ENCODE measurements at regions not wholly inside any gene's neighbourhood (a gene's known extent, or its start where the extent isn't known, plus 50 kb on each side); places are given as distances from the start of the nearest gene placed in this dataset.

DNA sequence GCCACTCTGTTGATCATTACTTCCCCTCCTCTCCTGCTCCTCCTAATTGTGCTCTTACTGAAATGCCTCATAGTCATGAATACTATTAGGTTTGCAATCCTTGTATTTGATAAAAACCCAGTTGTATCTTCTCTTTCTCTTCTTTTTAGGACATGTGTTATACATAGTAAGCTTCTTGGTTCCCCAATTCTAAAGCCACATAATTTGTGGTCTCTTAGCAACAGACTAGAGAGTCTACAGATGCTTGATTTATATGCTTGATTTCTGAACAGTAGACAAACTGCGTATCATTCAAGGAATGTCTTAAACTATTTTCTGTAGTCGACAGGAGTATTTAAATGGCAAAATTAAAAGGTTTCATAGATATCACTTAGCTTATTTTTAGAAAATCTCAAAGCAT, 1598.9 kb downstream of the PLA2G4A start:
- Histone ChIP-seq H3K27ac (ENCODE audit: poor library complexity, severe bottlenecking) (no peak overlapping the region), H3K4me3 (ENCODE audit: severe bottlenecking) (no peak overlapping the region), H3K9me3 (ENCODE audit: severe bottlenecking) (no peaks in the 10 kb centered on the region), H3K4me1 (ENCODE audit: insufficient read depth, poor library complexity, severe bottlenecking) (peaks cover 14% of the 10 kb centered on the region), H3K36me3 (ENCODE audit: low read depth) (no peaks in the 10 kb centered on the region), H3K27me3 (ENCODE audit: insufficient read depth, poor library complexity, severe bottlenecking) (no peaks in the 10 kb centered on the region)
- DNase-seq (ENCODE audit: low spot score): no peak
- TF ChIP-seq, protein P1, sequence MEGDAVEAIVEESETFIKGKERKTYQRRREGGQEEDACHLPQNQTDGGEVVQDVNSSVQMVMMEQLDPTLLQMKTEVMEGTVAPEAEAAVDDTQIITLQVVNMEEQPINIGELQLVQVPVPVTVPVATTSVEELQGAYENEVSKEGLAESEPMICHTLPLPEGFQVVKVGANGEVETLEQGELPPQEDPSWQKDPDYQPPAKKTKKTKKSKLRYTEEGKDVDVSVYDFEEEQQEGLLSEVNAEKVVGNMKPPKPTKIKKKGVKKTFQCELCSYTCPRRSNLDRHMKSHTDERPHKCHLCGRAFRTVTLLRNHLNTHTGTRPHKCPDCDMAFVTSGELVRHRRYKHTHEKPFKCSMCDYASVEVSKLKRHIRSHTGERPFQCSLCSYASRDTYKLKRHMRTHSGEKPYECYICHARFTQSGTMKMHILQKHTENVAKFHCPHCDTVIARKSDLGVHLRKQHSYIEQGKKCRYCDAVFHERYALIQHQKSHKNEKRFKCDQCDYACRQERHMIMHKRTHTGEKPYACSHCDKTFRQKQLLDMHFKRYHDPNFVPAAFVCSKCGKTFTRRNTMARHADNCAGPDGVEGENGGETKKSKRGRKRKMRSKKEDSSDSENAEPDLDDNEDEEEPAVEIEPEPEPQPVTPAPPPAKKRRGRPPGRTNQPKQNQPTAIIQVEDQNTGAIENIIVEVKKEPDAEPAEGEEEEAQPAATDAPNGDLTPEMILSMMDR (IDR thresholded peaks at IDR 0.05; ENCODE audit: poor library complexity, severe bottlenecking): no peak
- ATAC-seq (ENCODE audit: low read depth): no peak

DNA sequence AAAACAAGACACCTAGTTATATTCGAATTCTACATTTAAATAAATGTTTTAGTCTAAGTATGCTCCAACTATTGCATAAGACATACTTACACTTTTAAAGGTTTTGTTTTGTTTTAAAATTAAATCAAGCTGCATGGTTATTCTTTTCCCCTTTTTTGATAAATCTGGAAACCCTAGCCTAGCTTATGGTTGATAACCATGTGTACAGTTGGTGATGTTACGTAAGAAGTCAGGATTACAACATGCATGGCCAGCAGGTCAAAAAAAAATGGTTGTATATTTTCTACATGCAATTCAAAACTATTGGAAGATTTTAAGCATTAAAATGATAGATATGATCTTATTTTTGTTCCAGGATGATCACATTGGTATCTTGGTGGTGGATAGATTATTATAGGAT, 1600.6 kb downstream of the PLA2G4A start:
- Histone ChIP-seq H3K27me3 (ENCODE audit: insufficient read depth, poor library complexity, severe bottlenecking) (no peaks in the 10 kb centered on the region), H3K4me3 (ENCODE audit: severe bottlenecking) (no peak overlapping the region), H3K4me1 (ENCODE audit: insufficient read depth, poor library complexity, severe bottlenecking) (peaks cover 14% of the 10 kb centered on the region), H3K9me3 (ENCODE audit: severe bottlenecking) (no peaks in the 10 kb centered on the region), H3K36me3 (ENCODE audit: low read depth) (no peaks in the 10 kb centered on the region), H3K27ac (ENCODE audit: poor library complexity, severe bottlenecking) (no peak overlapping the region)
- ATAC-seq (ENCODE audit: low read depth) (no peak), DNase-seq (ENCODE audit: low spot score) (no peak)
- TF ChIP-seq, protein P1 (IDR thresholded peaks at IDR 0.05; ENCODE audit: poor library complexity, severe bottlenecking): no peak

DNA sequence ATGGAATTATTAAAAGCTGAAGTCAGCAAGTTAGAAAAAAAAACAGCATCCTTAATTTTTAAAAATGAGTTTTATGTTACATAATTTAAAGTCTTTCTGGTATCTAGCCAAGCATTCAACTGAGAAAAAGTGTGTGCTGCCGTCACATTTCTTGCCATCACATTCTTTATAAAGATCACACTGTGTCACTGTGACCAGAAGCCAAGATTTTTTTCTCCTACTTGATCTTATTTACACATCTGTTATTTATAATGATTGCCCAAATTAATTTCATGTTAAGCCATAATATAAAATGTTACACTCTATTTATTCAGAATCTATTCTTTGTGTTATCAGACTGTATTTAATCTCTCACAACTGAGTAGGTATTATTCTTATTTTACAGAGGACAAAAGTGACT, 1603.7 kb downstream of the PLA2G4A start:
- H3K27ac ChIP-seq (ENCODE audit: poor library complexity, severe bottlenecking): no peak overlapping the region

DNA sequence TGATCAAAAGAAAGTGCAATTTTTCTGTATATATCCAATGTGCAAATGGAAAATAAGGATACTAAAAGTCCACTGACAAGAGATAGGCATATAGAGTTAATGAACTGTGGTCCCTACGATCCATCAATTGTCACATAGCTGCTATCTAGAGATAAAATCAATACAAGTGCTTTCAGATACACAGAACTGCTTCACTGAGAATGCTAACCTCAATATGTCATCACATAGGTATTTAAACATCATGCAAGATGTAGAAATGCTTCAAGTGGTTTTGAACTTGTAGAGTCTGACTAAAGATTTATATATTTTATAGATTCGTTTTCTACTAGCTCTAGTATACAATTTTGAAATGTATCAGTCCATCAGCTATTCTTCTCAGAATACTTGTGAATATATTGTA, 1604.7 kb downstream of the PLA2G4A start:
- H3K4me3 ChIP-seq (ENCODE audit: severe bottlenecking): no peak overlapping the region
- H3K36me3 ChIP-seq (ENCODE audit: low read depth): no peaks in the 10 kb centered on the region
- ATAC-seq (ENCODE audit: low read depth): peak; percentile 42; the same call in 2 of the 3 replicates
- no peak overlapping the region for H3K27ac ChIP-seq (ENCODE audit: poor library complexity, severe bottlenecking)
- DNase-seq (ENCODE audit: low spot score): no peak
- no peaks in the 10 kb centered on the region for H3K27me3 ChIP-seq (ENCODE audit: insufficient read depth, poor library complexity, severe bottlenecking)
- no peaks in the 10 kb centered on the region for H3K4me1 ChIP-seq (ENCODE audit: insufficient read depth, poor library complexity, severe bottlenecking)
- H3K9me3 ChIP-seq (ENCODE audit: severe bottlenecking): no peaks in the 10 kb centered on the region
- TF ChIP-seq, protein P1 (IDR thresholded peaks at IDR 0.05; ENCODE audit: poor library complexity, severe bottlenecking): no peak

More for the DNA sequence above, 1603.7 kb downstream of the PLA2G4A start:
- no peak overlapping the region for H3K4me3 ChIP-seq (ENCODE audit: severe bottlenecking)
- no peaks in the 10 kb centered on the region for H3K36me3 ChIP-seq (ENCODE audit: low read depth)
- no peaks in the 10 kb centered on the region for H3K9me3 ChIP-seq (ENCODE audit: severe bottlenecking)
- H3K4me1 ChIP-seq (ENCODE audit: insufficient read depth, poor library complexity, severe bottlenecking): no peaks in the 10 kb centered on the region
- TF ChIP-seq, protein P1 (IDR thresholded peaks at IDR 0.05; ENCODE audit: poor library complexity, severe bottlenecking): no peak
- DNase-seq (ENCODE audit: low spot score) (no peak), ATAC-seq (ENCODE audit: low read depth) (no peak)
- no peaks in the 10 kb centered on the region for H3K27me3 ChIP-seq (ENCODE audit: insufficient read depth, poor library complexity, severe bottlenecking)

DNA sequence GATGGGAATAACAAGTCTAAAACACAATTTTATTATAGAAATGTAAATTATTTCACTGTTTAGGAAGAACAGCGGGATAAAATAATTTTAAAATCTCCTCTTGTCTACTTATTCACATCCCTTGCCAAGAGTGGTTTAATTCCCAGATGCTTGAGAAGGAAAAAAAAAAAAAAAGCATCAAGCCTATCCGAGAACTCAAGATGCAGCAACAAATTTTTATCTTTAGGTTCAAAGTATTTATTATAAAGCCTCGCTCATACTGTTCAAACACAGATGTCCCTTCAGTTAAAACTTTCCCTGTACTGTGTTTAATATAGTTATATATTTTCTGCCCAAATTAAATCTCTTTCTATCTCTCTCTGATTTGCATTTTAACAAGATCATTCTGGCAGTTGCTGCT, 1615.8 kb downstream of the PLA2G4A start:
- Histone ChIP-seq H3K9me3 (ENCODE audit: severe bottlenecking) (no peaks in the 10 kb centered on the region), H3K27ac (ENCODE audit: poor library complexity, severe bottlenecking) (no peak overlapping the region), H3K36me3 (ENCODE audit: low read depth) (no peaks in the 10 kb centered on the region), H3K27me3 (ENCODE audit: insufficient read depth, poor library complexity, severe bottlenecking) (no peaks in the 10 kb centered on the region), H3K4me1 (ENCODE audit: insufficient read depth, poor library complexity, severe bottlenecking) (no peaks in the 10 kb centered on the region), H3K4me3 (ENCODE audit: severe bottlenecking) (no peak overlapping the region)
- TF ChIP-seq, protein P1 (IDR thresholded peaks at IDR 0.05; ENCODE audit: poor library complexity, severe bottlenecking): no peak
- no peak for DNase-seq (ENCODE audit: low spot score)
- no peak for ATAC-seq (ENCODE audit: low read depth)
